AG10803 (cell line): ENCODE measurements at regions not wholly inside any gene's neighbourhood (a gene's known extent, or its start where the extent isn't known, plus 50 kb on each side); places are given as distances from the start of the nearest gene placed in this dataset.
A peak's percentile ranks its signal among the peaks of the same experiment; 100 is the strongest.

Source experiments
- DNase-seq: peaks from one replicate; pipeline ENCODE4 v3.0.0; 2010; ENCODE audit warnings: low read depth
- H3K4me3 ChIP-seq: 2 replicates; pipeline ENCODE4 v1.5.1; 2011; ENCODE audit warnings: mild to moderate bottlenecking, low read length, control low read depth
- CTCF ChIP-seq: conservative IDR thresholded peaks from 2 replicates; pipeline ENCODE4 v1.5.1; 2011; ENCODE audit warnings: mild to moderate bottlenecking, low read length, control low read depth, inconsistent platforms

DNA sequence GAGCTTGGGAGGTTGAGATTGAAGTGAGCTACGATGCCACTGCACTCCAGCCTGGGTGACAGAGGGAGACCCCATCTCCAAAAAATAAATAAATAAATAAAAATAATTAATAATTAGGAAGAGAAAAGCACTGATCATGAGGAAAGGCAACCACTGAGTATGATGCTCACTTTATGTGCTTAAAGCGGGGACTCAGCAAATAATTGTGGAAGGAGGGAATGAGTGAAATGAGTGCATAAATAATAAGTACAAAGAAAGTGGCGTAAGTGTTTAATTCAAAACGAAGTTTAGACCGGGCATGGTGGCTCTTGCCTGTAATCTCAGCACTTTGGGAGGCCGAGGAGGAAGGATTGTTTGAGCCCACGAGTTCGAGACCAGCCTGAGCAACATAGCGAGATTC lies 94.9 kb upstream of the MKLN1 start:
- TF ChIP-seq CTCF: no peak
- DNase-seq: no peak

GRCh38 chr7:131233193-131233592 lies 94.5 kb upstream of the MKLN1 start:
- no peak for TF ChIP-seq CTCF
- DNase-seq: no peak
- no peak overlapping the region for H3K4me3 ChIP-seq

More for the DNA sequence above, 94.9 kb upstream of the MKLN1 start:
- H3K4me3 ChIP-seq: no peak overlapping the region

DNA sequence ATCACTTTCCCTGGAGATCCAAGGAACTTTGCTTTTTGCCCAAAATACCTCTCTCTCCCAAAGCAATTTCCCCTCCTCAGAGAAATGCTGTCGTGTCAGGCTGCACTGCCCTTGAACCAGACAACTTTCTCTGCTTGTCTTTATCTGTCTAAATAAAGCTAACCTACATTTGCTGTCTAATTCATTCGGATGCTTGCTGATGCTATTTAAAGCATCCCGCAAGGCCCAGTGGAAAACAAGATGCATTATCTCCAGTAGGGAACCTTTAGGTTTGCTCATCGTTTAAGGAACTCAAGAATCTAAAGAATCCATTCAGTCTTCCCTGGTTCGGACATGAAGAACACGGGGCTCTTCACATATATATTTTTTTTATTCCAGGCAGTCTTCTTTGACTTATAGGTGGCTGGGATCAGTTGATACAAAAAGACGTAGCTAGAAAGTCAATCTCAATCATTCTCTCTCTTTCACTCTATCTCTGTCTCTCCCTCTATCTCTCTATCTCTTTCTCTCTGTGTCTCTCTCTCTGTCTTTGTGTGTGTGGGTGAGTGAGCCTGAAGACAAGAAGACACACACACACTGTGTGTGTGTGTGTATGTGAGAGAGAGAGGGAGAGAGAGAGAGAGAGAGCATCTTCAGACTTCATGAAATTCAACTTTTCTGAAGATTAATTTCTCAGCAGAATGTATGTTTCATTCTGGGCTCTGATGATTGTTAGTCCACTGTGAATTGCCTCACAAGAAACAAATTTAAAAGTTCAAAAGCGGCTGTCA lies 92.8 kb upstream of the MKLN1 start:
- no peak overlapping the region for H3K4me3 ChIP-seq
- no peak for DNase-seq
- no peak for TF ChIP-seq CTCF

- peak; percentile 97 for DNase-seq
- no peak for TF ChIP-seq CTCF
- no peak overlapping the region for H3K4me3 ChIP-seq
Observed at GRCh38 chr7:131235489-131236317, 92.0 kb upstream of the MKLN1 start.

DNA sequence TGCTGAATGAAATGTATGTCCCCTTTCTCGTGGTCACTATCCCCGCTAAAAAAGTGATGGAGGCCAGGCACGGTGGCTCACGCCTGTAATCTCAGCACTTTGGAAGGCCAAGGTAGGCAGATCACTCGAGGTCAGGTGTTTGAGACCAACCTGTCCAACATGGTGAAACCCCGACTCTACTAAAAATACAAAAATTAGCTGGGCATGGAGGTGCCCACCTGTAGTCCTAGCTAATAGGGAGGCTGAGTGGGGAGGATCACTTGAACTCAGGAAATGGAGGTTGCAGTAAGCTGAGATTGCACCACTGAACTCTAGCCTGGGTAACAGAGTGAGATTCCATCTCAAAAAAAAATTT lies 91.4 kb upstream of the MKLN1 start:
- DNase-seq: no peak
- no peak for TF ChIP-seq CTCF

GRCh38 chr7:131238347-131238931 lies 89.2 kb upstream of the MKLN1 start:
- no peak for TF ChIP-seq CTCF
- peak; percentile 77 for DNase-seq
- H3K4me3 ChIP-seq: no peak overlapping the region

More for the DNA sequence above, 91.4 kb upstream of the MKLN1 start:
- no peak overlapping the region for H3K4me3 ChIP-seq
